Tibial nerve (tissue), 4 donors: ENCODE measurements at regions not wholly inside any gene's neighbourhood (a gene's known extent, or its start where the extent isn't known, plus 50 kb on each side); places are given as distances from the start of the nearest gene placed in this dataset.

Experiments used
- DNase-seq, 2 donors: peaks; one replicate each; pipeline ENCODE4 v3.0.0-alpha.2; 2019; ENCODE audit warnings: low spot score in 2 of 2
- H3K27ac ChIP-seq, 4 donors: fragments of 200-600 bp; sonication (generic) in 3 of 4; one replicate each; pipeline ENCODE4 v1.5.1; 2017 to 2019; ENCODE audit warnings: mild to moderate bottlenecking in 1 of 4
- H3K27me3 ChIP-seq, 2 donors: fragments of 200-600 bp; sonication (generic) in 1 of 2; one replicate each; pipeline versions ENCODE4 v1.5.1 to v1.6.0; 2017 to 2019
- H3K36me3 ChIP-seq, 3 donors: fragments of 200-600 bp; sonication (generic); one replicate each; pipeline ENCODE4 v1.5.1; 2018 to 2019
- H3K4me1 ChIP-seq, 4 donors: fragments of 200-600 bp; sonication (generic) in 3 of 4; one replicate each; pipeline ENCODE4 v1.5.1; 2017 to 2019
- H3K4me3 ChIP-seq, 4 donors: fragments of 200-600 bp; sonication (generic) in 3 of 4; one replicate each; pipeline ENCODE4 v1.5.1; 2017 to 2019; ENCODE audit warnings: mild to moderate bottlenecking in 1 of 4, moderate library complexity in 1 of 4
- H3K9me3 ChIP-seq, 4 donors: fragments of 200-600 bp; sonication (generic) in 3 of 4; one replicate each; pipeline ENCODE4 v1.5.1; 2017 to 2019
- CTCF ChIP-seq, 5 experiments: fragments of 200-600 bp in 3 of 5; fragments of 450-650 bp in 2 of 5; sonication (generic) in 3 of 5; IDR thresholded peaks; one replicate each; pipeline ENCODE4 v1.5.1; 2016 to 2019; ENCODE audit warnings: antibody characterized with exemption in 5 of 5, mild to moderate bottlenecking in 3 of 5, moderate library complexity in 2 of 5
- EP300 ChIP-seq, 2 donors: sonication (generic); formaldehyde crosslinking; IDR thresholded peaks; one replicate each; pipeline ENCODE4 v1.6.1; 2017; ENCODE audit warnings: antibody characterized with exemption in 2 of 2, mild to moderate bottlenecking in 1 of 2
- POLR2A ChIP-seq, 2 donors: fragments of 450-650 bp; IDR thresholded peaks; one replicate each; pipeline ENCODE4 v1.6.1; 2017; ENCODE audit warnings: antibody characterized with exemption in 2 of 2, mild to moderate bottlenecking in 2 of 2, moderate library complexity in 2 of 2
- WGBS, 2 donors: methylation state at CpG; one replicate each; pipeline ENCODE4 v1.1.5; 2018; 5-methylcytosine and 5-hydroxymethylcytosine counted together

- 80 to 84% methylated on average over 3 of the region's 3 CpGs for WGBS, 2 donors
- no peaks in the 10 kb centered on the region for H3K36me3 ChIP-seq
- H3K4me3 ChIP-seq = no peak overlapping the region
- peaks cover 0 to 4% (median 0%) of the 10 kb centered on the region in 4 donors for H3K4me1 ChIP-seq
- TF ChIP-seq EP300 (IDR thresholded peaks at IDR 0.05) (no peak), CTCF (IDR thresholded peaks at IDR 0.05) (no peak), POLR2A (IDR thresholded peaks at IDR 0.05) (no peak)
- no peak overlapping the region for H3K27ac ChIP-seq
- H3K9me3 ChIP-seq = no peaks in the 10 kb centered on the region
- no peaks in the 10 kb centered on the region for H3K27me3 ChIP-seq
- no peak for DNase-seq
Observed at GRCh38 chr14:26334288-26334687, 263.5 kb downstream of the NOVA1 start.

- H3K27ac ChIP-seq = no peak overlapping the region
- peak in 1 of 2 donors; percentile 31 for DNase-seq
- WGBS, 2 donors = 87 to 91% methylated on average over 10 of the region's 11 CpGs
- no peak overlapping the region for H3K4me3 ChIP-seq
- H3K27me3 ChIP-seq = no peaks in the 10 kb centered on the region
- TF ChIP-seq EP300 (IDR thresholded peaks at IDR 0.05) = no peak
- TF ChIP-seq POLR2A (IDR thresholded peaks at IDR 0.05) = no peak
- no peak for TF ChIP-seq CTCF (IDR thresholded peaks at IDR 0.05)
- no peaks in the 10 kb centered on the region for H3K36me3 ChIP-seq
- H3K4me1 ChIP-seq = peaks cover 0 to 4% (median 0%) of the 10 kb centered on the region in 4 donors
- no peaks in the 10 kb centered on the region for H3K9me3 ChIP-seq
Observed at GRCh38 chr14:26332966-26333365, 264.9 kb downstream of the NOVA1 start.

GRCh38 chr14:26330982-26331381 is 266.9 kb downstream of the NOVA1 start:
- Histone ChIP-seq H3K27ac (peak overlapping the region in 1 of 4 donors; percentile 70), H3K4me3 (no peak overlapping the region), H3K9me3 (no peaks in the 10 kb centered on the region), H3K4me1 (peaks cover 0 to 4% (median 0%) of the 10 kb centered on the region in 4 donors), H3K27me3 (no peaks in the 10 kb centered on the region), H3K36me3 (no peaks in the 10 kb centered on the region)
- peak in 1 of 2 donors; percentile 26 for DNase-seq
- TF ChIP-seq EP300 (IDR thresholded peaks at IDR 0.05) (peak in 1 of 2 donors; percentile 32), CTCF (IDR thresholded peaks at IDR 0.05) (no peak)
- WGBS, 2 donors = 42 to 52% methylated on average over 1 of the region's 1 CpG

GRCh38 chr14:26328791-26329190 is 269.0 kb downstream of the NOVA1 start:
- peaks cover 0 to 4% (median 0%) of the 10 kb centered on the region in 4 donors for H3K4me1 ChIP-seq
- no peaks in the 10 kb centered on the region for H3K27me3 ChIP-seq
- H3K27ac ChIP-seq = peak overlapping the region in 1 of 4 donors; percentile 70
- no peak for DNase-seq
- no peak for TF ChIP-seq POLR2A (IDR thresholded peaks at IDR 0.05)
- TF ChIP-seq CTCF (IDR thresholded peaks at IDR 0.05) = no peak
- TF ChIP-seq EP300 (IDR thresholded peaks at IDR 0.05) = peak in 1 of 2 donors; percentile 47
- no peak overlapping the region for H3K4me3 ChIP-seq
- H3K36me3 ChIP-seq = no peaks in the 10 kb centered on the region
- no peaks in the 10 kb centered on the region for H3K9me3 ChIP-seq

GRCh38 chr14:26323869-26324268 is 274.0 kb downstream of the NOVA1 start:
- 79 to 83% methylated on average over 5 of the region's 5 CpGs for WGBS, 2 donors
- H3K27ac ChIP-seq = no peak overlapping the region

More at GRCh38 chr14:26323869-26324268, 274.0 kb downstream of the NOVA1 start:
- no peak for DNase-seq
- Histone ChIP-seq H3K4me1 (no peaks in the 10 kb centered on the region), H3K36me3 (no peaks in the 10 kb centered on the region), H3K4me3 (no peak overlapping the region), H3K9me3 (no peaks in the 10 kb centered on the region), H3K27me3 (no peaks in the 10 kb centered on the region)
- TF ChIP-seq EP300 (IDR thresholded peaks at IDR 0.05) (no peak), CTCF (IDR thresholded peaks at IDR 0.05) (no peak), POLR2A (IDR thresholded peaks at IDR 0.05) (no peak)
